HG02973 (cell line): ENCODE measurements at regions not wholly inside any gene's neighbourhood (a gene's known extent, or its start where the extent isn't known, plus 50 kb on each side); places are given as distances from the start of the nearest gene placed in this dataset.

ENCODE experiments used
- ATAC-seq: cut with Tn5 transposase; IDR thresholded peaks from one replicate; pipeline ENCODE4 v1.9.1; 2021; ENCODE audit warnings: moderate library complexity; ENCODE audit not compliant: unreplicated experiment

DNA sequence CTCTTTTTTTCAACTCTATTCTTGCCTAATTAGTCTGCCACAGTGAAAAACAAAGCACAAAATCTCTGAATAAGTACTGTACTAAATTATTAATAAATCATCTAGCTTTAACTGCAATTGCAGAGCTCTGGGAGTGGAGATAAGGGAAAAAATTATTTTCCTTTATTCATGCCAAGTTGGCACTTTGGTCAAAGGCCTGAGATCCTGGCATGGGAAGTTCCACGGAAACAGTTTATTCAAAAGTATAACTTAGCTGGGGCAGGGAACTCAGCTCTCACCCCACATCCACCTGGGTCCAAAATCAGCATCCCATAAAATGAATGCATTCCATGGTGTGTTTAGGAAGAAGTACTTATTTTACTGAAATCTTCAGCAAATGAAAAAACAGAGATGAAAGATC, 185.2 kb upstream of the APCDD1 start:
- no peak for ATAC-seq

DNA sequence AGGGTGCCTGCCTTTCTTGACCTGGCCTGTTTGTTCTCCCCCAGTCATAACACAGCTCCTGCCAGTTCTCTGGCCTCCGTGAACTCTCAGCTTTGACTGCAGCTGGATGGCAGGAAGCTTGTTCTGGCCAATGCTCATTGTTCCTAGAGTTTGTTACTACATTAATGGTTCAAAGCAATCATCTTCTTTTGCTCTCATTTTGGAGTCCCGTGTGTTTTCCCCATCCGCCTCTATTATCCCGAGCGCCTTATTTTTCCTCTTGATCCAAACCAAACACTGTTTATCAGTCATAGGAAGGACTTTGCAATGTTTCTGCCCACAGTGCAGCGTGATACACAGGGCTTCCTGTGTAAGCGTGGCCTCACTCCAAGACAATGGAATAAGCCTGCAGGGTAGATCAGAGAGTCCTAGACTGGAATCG, 184.3 kb upstream of the APCDD1 start:
- no peak for ATAC-seq

DNA sequence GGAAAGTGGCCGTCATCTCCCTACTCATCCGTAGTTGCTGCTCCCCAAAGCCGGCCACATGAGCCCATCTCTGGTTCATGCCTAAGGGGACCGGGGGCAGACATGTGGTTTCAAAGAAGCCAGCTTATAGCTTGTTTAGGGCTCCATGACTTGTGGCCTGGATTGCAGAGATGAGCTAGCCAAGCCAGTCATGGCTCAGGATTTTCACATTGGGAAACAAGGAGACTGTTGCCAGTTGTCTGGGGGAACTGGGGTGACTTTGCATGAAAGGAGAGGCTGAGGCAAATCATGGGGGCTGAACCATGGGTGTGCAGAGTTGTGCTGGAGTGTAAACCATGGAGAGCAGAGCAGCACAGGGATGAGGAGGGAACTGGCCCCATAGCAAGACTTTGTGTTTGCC, 183.0 kb upstream of the APCDD1 start:
- ATAC-seq, result no peak

DNA sequence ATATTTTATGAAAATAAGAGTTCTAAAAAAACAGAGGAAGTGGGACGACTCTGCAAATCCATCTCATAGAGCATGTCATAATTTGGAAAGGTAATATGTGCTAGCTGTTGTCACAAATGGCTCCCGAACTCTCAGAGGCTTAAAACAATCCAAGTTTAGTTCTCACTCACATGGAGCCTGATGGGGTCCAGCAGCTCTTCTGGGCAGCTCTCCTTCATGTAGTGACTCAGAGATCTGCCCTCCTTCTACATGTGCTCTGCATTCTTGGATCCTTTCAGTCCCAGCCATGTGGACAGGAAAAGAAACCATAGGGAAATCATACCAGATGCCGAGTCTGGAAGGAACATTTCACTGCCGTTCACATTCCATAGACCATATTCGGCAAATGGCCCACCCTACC, 180.1 kb upstream of the APCDD1 start:
- ATAC-seq, result no peak

DNA sequence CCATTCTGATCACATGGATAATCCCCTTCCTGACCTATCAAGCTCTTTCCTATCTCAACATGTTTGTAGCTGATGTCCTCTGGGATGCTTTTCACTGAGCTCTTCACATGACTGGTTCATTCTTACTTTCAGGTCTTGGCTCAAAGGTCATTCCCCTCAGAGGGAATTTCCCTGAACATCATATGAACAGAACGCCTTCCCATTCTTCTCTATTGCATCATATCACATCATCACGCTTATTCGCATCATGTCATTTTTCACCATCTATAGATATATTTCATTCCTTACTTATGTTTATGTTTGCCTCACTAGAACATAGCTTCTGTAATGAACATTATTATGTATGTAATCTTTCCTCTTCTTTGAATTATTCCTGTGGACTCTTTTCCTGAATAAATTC, 178.9 kb upstream of the APCDD1 start:
- ATAC-seq, result no peak

DNA sequence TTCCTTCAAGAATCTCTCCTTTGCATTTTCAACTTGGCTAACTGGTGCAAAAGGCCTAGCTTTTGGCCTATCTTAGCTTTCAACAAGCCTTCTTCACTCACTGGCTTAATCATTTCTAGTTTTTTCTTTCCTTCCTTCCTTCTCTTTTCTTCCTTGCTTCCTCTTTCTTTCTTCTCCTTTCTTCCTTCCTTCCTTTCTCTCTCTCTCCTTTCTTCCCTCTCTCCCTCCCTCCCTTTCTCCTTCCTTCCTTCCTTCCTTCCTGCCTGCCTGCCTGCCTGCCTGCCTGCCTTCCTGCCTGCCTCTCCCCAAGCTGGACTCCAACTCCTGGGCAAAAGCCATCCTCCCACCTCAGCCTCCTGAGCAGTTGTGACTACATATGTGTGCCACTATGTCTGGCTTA, 176.2 kb upstream of the APCDD1 start:
- ATAC-seq, result no peak

DNA sequence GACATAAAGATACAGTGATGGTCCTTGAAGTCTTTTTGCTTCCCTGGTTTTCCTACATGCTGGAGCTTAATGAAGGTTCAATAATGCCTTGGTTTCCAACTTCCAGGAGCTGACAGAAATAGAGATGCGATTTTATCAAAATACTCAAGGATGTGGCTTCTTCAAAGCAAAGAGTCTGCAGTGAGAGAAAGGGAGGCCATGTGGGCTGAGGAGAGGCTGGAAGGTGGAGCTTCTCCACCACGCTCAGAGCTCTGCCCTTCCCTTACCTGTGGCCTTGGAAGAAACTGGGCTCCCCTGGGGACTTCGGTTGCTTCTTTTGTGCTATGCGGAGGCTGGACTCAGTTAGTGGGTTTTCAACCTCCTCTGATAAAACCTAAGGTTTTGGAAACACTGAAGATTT, 175.0 kb upstream of the APCDD1 start:
- no peak for ATAC-seq

DNA sequence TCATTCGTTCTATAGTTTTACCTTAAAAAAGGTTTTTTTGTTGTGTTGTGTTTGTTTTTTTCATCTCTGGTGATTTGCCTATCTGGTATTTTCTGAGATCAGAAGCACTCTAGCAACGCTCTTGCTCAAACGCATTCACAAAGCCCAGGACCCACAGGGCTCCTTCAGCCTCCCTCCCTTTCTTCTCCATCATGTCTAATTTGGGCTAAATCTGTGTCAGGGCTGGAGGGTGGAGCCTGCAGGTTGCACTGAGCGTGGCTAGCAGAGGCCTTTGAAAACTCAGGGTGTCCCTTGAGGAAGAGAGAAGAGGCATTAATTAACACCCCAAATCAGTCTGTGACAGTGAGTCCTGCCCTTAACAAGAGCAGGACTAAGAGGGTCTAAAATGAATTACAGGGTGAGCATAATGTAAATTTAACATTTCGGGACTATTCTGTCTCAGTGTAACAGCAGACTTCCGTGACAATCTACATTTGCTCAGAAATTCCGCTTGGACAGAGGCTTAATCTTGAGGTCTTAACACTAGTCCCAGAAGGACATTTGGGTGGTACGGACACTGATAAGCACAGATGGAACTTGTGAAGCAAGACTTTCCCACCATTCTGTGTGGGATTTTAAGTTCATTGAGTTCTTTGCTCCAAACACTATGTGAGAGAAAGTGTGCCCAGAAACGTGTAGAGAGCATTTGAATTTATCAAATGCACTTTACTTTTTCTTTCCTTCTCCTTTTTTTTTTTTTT, 174.4 kb upstream of the APCDD1 start:
- no peak for ATAC-seq

DNA sequence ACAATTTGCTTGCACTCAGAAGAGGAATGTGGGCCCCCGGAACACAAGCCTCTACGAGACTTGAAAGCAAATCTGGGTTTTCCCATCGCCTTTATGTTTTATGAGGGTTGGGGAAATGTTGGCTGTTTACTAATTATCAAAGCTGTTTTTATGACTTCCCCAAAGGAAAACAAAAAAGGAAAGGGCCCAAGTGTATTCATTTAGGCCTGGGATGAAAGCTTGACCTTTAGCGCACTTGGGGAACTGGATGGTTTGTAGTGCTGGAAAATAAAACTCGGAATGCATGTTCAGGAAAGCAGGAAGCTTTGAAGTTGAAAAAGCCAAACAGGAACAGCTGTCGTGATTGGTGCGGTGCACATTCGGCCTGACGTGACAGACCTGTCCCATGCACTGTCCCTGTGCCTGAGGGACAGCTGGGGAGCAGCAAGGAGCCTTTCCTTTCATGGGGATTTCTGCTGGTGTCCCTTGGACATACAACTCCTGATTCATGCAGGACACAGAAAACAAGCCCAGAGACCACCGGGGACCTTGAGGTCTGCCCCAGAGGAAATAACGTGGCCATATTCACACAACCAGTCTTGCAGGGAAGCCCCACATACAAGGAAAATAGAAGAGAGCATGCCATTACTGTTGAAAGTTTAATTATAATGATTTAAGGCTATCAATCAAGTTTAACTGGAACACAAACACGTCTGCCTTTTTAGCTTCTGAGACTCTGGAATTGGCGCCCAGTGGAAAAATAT, 169.7 kb upstream of the APCDD1 start:
- ATAC-seq, result no peak

DNA sequence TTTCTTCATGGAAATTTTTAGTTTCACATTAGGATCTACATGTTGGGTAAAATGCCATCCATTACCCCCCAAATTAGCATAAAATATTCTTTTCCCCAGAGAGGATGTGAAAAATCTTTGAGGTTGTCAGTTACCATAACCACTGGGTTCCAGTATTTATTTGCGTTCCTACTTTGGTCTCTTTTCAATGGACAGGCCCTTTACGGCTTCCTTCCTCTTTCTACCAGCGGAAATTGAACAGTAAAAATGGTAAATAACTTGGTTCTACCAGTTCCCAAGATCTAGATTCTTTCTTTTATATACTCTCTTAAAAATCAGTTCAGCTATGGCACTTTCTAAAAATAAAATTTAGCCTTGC, 169.2 kb upstream of the APCDD1 start:
- ATAC-seq, result no peak

DNA sequence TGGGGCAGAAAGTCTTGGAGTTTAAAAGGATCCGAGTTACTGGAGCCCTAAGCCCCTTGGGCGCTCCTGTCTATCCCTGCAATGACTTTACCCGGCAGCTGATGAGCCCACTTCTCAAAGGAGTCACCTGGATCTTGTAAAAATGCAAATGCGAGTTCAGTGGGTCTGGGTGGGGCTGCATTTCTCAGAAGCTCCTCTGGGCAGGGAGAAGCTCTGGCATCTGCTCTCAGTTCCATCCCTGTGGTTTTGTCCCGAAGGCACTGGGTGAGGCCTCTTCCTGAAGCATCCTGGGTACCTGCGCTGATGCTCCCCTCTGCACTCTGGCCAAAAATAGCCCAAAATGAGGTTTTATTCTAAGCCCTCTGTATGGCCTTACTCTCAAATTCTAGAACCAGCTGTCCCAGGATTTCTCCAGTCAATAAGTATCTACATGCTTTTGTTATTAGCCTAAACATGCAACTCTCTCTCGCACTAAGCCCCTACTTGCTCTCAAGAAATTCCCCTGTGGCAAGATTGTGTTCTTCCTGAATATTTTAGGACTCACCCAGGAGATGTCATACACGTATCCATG, 167.8 kb upstream of the APCDD1 start:
- ATAC-seq, result no peak

DNA sequence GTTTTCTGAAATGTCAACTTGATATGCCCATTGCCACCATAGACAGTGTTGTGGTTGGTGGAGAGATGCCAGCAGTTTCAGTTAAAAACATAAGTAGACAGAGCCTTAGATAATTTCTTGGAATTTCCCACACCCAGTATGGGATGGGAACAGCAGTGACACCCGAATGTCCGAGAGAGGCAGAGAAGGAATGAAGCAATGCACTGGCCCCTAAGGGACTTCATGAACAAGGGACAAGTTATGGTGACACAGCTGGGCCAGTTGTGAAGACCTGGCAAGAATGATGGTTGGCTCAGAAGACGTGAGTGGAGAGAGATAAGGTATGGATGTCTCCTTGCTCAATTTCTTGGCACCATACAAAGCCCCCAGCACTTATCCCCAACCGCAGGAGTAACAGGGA, 165.2 kb upstream of the APCDD1 start:
- no peak for ATAC-seq

DNA sequence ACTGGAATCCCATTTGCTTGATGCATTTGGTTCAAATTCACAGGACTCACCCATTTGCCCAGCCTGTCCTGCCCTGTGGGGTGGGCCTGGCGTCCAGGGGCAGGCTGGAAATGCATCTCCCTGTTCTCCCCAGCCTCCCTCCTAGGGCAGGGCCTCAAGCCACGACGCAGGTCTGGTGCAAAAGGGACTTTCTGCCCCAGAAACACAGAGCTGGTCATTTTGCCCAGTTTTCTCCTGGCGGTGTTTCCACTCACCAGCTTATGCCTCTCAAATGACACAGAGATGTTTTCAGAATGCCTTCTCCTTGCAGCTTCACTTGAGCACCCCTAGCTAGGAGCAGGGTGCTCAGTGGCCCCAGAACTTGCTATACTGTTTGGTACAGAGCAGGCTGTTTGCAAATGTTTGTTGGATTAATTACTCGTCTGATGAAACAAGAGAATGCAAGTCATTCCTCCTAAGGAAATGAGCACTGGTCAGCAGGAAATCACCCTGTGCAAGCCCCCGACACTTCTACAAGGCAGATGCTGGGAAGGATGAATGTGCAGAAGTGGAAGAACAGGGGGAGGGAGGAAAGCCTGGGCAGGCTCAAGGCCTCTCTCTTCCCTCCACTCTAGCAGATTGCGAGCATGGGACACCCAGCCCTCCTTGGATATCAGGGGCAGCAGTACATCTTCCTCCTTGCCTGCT, 164.3 kb upstream of the APCDD1 start:
- ATAC-seq, result no peak

DNA sequence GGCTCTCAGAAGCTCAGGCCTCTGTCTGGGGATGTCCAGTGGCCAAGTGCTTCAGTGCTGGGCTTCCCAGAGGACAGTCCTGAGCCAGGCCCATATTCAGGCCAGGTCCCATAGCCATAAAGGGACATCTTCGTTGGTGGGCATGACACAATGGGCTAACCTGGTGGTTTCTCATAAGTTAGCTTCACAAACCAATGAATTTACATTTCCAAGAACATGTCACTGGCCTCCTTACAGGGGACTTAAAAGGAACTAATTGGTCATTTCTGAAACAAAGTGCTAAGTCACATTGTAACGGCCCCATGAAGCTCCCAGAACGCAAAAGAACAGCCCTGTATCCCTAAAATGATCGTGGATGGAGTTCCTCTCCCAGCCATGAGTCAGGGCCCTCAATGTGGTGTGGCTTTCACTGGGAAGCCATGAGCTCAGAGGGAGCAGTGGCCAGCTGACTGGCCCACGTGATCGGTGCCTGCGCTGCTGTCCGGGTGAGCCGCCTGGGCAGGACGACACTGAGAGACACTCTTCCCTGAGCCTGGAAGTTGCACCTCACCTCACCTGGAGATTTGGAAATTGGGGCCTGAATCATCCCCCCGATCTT, 163.7 kb upstream of the APCDD1 start:
- ATAC-seq, result no peak

DNA sequence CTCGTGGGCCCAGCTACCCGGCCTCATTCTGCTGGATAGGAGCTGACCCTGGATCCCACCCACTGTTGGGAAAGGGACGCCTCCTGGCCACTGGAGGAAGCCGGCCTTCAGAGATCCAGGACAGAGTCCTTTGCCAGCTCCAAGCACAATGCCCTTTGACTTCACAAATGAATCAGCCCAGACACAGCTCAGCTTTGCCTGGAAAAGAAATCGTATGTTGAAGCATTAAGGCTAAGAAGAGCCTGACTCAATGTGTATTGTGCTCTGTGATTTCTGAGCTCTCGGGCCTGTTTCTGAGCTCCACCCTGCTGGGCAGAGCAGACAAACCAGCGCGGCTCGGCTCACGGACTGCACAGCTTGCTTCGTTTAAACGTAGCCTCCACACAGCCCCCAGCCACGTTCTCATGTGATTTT, 162.9 kb upstream of the APCDD1 start:
- no peak for ATAC-seq

DNA sequence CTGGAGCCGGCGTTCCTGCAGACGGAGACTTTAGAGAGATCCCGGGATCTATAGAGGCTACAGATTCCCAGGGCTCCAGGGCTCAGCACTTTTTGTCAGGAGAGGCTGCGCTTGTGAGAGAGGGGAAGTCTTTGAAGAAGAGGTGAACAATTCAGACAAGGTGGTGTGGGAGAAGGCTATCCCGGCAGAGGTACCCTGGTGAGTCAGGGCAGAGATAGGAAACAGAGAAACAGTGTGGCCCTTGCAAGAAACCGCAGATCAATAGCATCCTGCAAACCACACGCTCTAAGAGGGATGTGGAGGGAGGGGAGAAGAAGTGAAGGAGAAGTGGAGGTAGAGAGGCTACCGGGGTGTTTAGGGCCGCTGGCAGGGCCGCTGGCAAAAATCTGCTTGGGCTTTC, 160.5 kb upstream of the APCDD1 start:
- ATAC-seq, result no peak

DNA sequence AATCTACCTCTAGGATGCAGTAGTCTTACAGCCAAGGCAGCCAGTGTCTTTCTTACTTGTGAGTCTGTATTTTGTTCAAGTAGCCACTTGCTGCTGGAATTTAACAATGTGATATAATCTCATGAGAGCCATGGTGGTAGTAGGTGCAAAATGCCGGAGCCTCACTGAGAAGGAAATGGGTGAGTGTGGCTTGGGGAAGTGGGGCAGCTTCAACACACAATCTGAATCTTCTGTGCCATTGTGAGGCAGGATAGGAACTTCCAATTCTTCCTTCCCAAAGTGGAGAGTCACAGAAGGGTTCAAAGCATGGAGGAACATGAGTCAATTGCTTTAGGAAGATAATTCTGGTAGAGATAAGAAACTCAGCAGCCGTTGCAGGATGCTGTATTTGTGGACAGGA, 158.7 kb upstream of the APCDD1 start:
- ATAC-seq, result no peak

DNA sequence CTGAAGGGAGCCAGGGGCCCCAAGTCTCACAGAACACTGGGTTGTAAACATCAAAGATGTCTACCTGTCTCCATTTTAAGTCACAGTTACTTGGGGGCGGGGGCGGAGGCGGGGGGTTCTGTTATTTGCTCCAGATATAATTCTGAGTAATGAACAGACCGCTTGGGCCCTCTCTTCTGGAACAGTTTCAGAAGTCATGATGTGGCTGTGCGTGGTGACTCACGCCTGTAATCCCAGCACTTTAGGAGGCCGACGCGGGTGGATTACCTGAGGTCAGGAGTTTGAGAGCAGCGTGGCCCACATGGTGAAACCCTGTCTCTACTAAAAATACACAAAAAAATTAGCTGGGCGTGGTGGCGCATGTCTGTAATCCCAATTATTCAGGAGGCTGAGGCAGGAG, 157.9 kb upstream of the APCDD1 start:
- no peak for ATAC-seq

DNA sequence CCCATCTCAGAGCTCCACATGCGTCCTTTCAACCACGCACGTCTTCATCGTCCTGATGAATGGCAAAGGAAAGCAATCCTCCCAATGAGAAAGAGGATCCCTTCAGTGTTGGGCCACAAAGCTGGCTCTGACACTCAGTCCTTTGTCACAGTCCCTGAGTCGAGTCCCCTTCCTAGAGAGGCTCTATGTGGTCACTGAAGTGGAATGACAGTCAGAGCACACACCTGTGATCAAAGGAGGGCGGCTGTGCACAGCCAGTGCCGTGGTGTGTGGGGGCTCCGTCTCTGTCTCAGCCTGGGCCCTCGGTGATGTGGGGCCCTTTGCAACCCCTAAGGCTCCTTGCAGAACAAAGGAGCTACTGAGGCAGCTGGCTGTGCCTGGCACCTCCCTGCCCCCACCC, 157.3 kb upstream of the APCDD1 start:
- ATAC-seq, result no peak

DNA sequence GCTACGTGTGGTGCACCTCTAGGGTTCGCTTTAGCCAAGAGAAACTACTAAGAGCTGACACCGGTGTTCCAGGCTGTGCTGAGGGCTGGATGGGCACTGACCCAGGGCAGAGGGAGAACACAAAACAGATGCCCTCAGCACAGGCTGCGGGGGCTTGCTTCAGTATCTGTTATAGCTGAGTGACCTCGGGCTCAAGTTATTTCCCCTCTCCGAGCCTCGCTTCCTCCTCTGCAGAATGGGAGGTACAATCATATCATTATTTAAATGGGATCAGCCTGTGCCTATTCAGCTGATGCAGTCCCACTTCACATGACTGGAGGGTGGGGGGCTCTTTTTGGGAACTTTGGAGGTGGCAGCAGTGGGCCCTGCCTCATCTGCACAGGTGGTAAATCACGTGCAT, 156.1 kb upstream of the APCDD1 start:
- ATAC-seq, result no peak

DNA sequence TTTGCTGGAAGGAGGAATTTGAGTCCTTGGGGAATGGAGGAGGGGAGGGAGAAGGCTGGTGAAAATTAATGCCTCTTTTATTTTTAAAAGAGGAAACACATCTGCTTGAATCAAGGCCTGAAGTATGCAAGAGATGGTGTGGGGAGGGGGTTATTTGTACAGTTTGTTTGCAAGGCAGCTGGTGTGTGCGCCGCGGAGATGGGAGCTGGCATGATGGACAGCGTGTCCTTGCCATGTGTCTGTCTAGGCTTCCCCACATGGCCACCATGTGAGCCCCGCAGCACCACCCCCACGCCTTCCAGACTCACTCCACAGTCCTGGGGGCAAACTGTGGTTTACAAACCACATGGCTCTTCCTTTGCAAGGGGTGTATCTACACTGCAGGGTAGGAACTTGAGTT, 154.8 kb upstream of the APCDD1 start:
- ATAC-seq, result no peak

DNA sequence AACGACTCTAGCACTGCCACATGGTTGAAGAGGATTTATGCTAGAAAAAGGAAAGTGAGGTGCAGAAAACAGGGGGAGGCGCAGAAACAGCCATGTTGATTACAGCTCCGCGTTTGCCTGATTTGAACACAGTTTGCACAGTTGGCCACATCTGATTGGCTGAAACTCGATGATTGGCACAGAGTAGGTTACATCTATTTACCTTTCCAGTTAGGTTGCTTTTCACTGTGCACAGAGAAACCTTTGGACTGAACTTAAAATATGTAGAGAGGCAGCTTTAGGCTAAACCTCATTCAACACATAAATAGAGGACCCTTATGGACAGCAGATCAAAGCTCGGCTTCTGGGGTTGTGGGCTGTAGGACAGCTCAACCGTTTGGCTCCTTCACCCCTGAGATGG, 153.7 kb upstream of the APCDD1 start:
- ATAC-seq, result no peak
